H1 (cell line): ENCODE measurements at regions not wholly inside any gene's neighbourhood (a gene's known extent, or its start where the extent isn't known, plus 50 kb on each side); places are given as distances from the start of the nearest gene placed in this dataset.

Experiments
- CTCF ChIA-PET: fragments of 300-600 bp; sonication (Branson Sonifier 250); formaldehyde crosslinking; loops from one replicate; lab custom pipeline; 2021; ENCODE audit not compliant: partially characterized antibody; lab: Charles Lee
- POLR2A ChIA-PET: fragments of 300-600 bp; sonication (Branson Sonifier 250); formaldehyde crosslinking; loops from one replicate; lab custom pipeline; 2021; ENCODE audit warnings: inconsistent platforms; ENCODE audit not compliant: partially characterized antibody; lab: Charles Lee
- DNase-seq, 2 experiments: peaks; one replicate each; pipeline versions ENCODE4 v3.0.0 to v3.0.0-alpha.2; 2010 to 2022; ENCODE audit warnings: low spot score in 2 of 2, low read depth in 1 of 2, mixed read lengths in 1 of 2
- FAIRE-seq: peaks from 2 replicates; lab custom pipeline; 2011; peaks lifted over from hg19 to GRCh38; lab: Jason Lieb, UNC
- H2AFZ ChIP-seq: 2 replicates; pipeline ENCODE4 v1.8.1; 2012; ENCODE audit warnings: low read length, inconsistent platforms
- H2AK5ac ChIP-seq: 2 replicates; pipeline ENCODE4 v1.6.1; 2013; ENCODE audit warnings: low read depth, low read length
- H2BK120ac ChIP-seq: replicated peaks from 2 replicates; pipeline ENCODE3; 2013; ENCODE audit warnings: low read depth, low read length, inconsistent platforms
- H2BK12ac ChIP-seq: 2 replicates; pipeline ENCODE4 v1.6.1; 2013; ENCODE audit warnings: low read depth, low read length
- H2BK15ac ChIP-seq: 2 replicates; pipeline ENCODE4 v1.6.1; 2013; ENCODE audit warnings: low read length
- H2BK20ac ChIP-seq: 2 replicates; pipeline ENCODE4 v1.6.1; 2013; ENCODE audit warnings: low read length
- H2BK5ac ChIP-seq: 2 replicates; pipeline ENCODE4 v1.6.1; 2013; ENCODE audit warnings: low read depth, low read length
- H3K14ac ChIP-seq: 2 replicates; pipeline ENCODE4 v1.6.1; 2013; ENCODE audit warnings: inconsistent platforms; ENCODE audit not compliant: insufficient read length
- H3K18ac ChIP-seq: 2 replicates; pipeline ENCODE4 v1.6.1; 2013; ENCODE audit warnings: low read length; ENCODE audit errors: extremely low read depth
- H3K23ac ChIP-seq: 2 replicates; pipeline ENCODE4 v1.6.1; 2013; ENCODE audit warnings: inconsistent platforms; ENCODE audit not compliant: insufficient read length
- H3K23me2 ChIP-seq: 2 replicates; pipeline ENCODE4 v1.6.1; 2013; ENCODE audit warnings: low read depth, low read length
- H3K27ac ChIP-seq: 2 replicates; pipeline ENCODE4 v1.6.1; 2011; ENCODE audit warnings: low read depth, low read length, inconsistent platforms
- H3K27me3 ChIP-seq, 4 experiments: replicated peaks in 1 of 4; 1 replicate in 1 of 4; 2 replicates in 3 of 4; pipeline versions ENCODE4 v1.6.1 to v1.8.1; 2011 to 2013; ENCODE audit warnings: low read length in 3 of 4, mild to moderate bottlenecking in 3 of 4, inconsistent platforms in 2 of 4, mixed read lengths in 2 of 4, moderate library complexity in 1 of 4; ENCODE audit not compliant: control insufficient read depth in 3 of 4, insufficient read depth in 3 of 4; ENCODE audit errors: extremely low read depth in 1 of 4
- H3K36me3 ChIP-seq, 4 experiments: 2 replicates each; pipeline versions ENCODE4 v1.6.1 to v1.8.1; 2011 to 2013; ENCODE audit warnings: mild to moderate bottlenecking in 4 of 4, low read length in 3 of 4, moderate library complexity in 2 of 4, control low read depth in 1 of 4, inconsistent platforms in 1 of 4; ENCODE audit not compliant: insufficient read depth in 4 of 4, control insufficient read depth in 2 of 4
- H3K4ac ChIP-seq: replicated peaks from 2 replicates; pipeline ENCODE3; 2013; ENCODE audit warnings: low read length, low read depth, mixed read lengths, inconsistent platforms; ENCODE audit not compliant: insufficient read length
- H3K4me1 ChIP-seq, 4 experiments: replicated peaks in 1 of 4; 1 replicate in 1 of 4; 2 replicates in 3 of 4; pipeline versions ENCODE4 v1.6.1 to v1.8.1; 2011 to 2013; ENCODE audit warnings: low read length in 3 of 4, inconsistent platforms in 2 of 4, mixed read lengths in 1 of 4; ENCODE audit not compliant: insufficient read depth in 4 of 4, control insufficient read depth in 3 of 4
- H3K4me2 ChIP-seq, 2 experiments: 2 replicates each; pipeline versions ENCODE4 v1.6.1 to v1.8.1; 2011 to 2013; ENCODE audit warnings: low read depth in 2 of 2, low read length in 2 of 2, control low read depth in 1 of 2, inconsistent platforms in 1 of 2, mild to moderate bottlenecking in 1 of 2; ENCODE audit not compliant: insufficient read depth in 1 of 2
- H3K4me3 ChIP-seq, 4 experiments: fragments of 200-600, 300-600 bp in 1 of 4; sonication (generic), shearing (Covaris generic), sonication (Bioruptor Twin) in 1 of 4; 2 replicates each; pipeline versions ENCODE4 v1.5.1 to v1.8.1; 2011 to 2016; ENCODE audit warnings: low read length in 4 of 4, low read depth in 3 of 4, control low read depth in 2 of 4, inconsistent platforms in 2 of 4, mild to moderate bottlenecking in 2 of 4, mixed read lengths in 1 of 4, moderate library complexity in 1 of 4; ENCODE audit not compliant: insufficient read depth in 2 of 4; ENCODE audit errors: extremely low read depth in 1 of 4
- H3K56ac ChIP-seq: replicated peaks from 2 replicates; pipeline ENCODE3; 2013; ENCODE audit warnings: low read depth, mild to moderate bottlenecking, mixed read lengths, low read length, inconsistent platforms; ENCODE audit not compliant: insufficient read length
- H3K79me1 ChIP-seq: 2 replicates; pipeline ENCODE4 v1.6.1; 2013; ENCODE audit warnings: low read depth, low read length, control low read depth
- H3K79me2 ChIP-seq, 2 experiments: 2 replicates each; pipeline versions ENCODE4 v1.6.1 to v1.8.1; 2012 to 2013; ENCODE audit warnings: low read length in 2 of 2, mild to moderate bottlenecking in 2 of 2, inconsistent platforms in 1 of 2; ENCODE audit not compliant: insufficient read depth in 2 of 2, control insufficient read depth in 1 of 2
- H3K9ac ChIP-seq, 4 experiments: replicated peaks in 1 of 4; 1 replicate in 1 of 4; 2 replicates in 3 of 4; pipeline versions ENCODE4 v1.6.1 to v1.8.1; 2011 to 2013; ENCODE audit warnings: low read depth in 3 of 4, low read length in 3 of 4, control low read depth in 2 of 4, mild to moderate bottlenecking in 2 of 4, moderate library complexity in 2 of 4, inconsistent platforms in 1 of 4; ENCODE audit errors: extremely low read depth in 1 of 4
- H3K9me3 ChIP-seq, 2 experiments: 2 replicates each; pipeline versions ENCODE4 v1.6.1 to v1.8.1; 2012 to 2013; ENCODE audit warnings: mild to moderate bottlenecking in 2 of 2, moderate library complexity in 2 of 2, control low read depth in 1 of 2, inconsistent platforms in 1 of 2, low read depth in 1 of 2, low read length in 1 of 2, mixed read lengths in 1 of 2; ENCODE audit not compliant: insufficient read depth in 2 of 2
- H4K20me1 ChIP-seq, 2 experiments: replicated peaks in 1 of 2; 2 replicates each; pipeline versions ENCODE3 to v1.8.1; 2011 to 2013; ENCODE audit warnings: inconsistent platforms in 2 of 2, low read length in 2 of 2, mild to moderate bottlenecking in 1 of 2; ENCODE audit not compliant: insufficient read depth in 2 of 2, control insufficient read depth in 1 of 2
- H4K5ac ChIP-seq: 2 replicates; pipeline ENCODE4 v1.6.1; 2013; ENCODE audit warnings: low read length, low read depth, mixed read lengths, inconsistent platforms; ENCODE audit not compliant: insufficient read length
- H4K8ac ChIP-seq: 2 replicates; pipeline ENCODE4 v1.8.0; 2013; ENCODE audit warnings: mild to moderate bottlenecking, moderate library complexity, low read length, inconsistent platforms; ENCODE audit not compliant: insufficient read depth; ENCODE audit errors: extremely low read depth
- H4K91ac ChIP-seq: replicated peaks from 2 replicates; pipeline ENCODE3; 2013; ENCODE audit warnings: low read length, mixed read lengths, inconsistent platforms; ENCODE audit not compliant: insufficient read length
- BCL11A ChIP-seq, 2 experiments: IDR thresholded peaks; one replicate each; pipeline ENCODE4 v1.6.1; 2011; ENCODE audit warnings: low read depth in 2 of 2, low read length in 2 of 2, mild to moderate bottlenecking in 2 of 2
- BRCA1 ChIP-seq: IDR thresholded peaks from 2 replicates; pipeline ENCODE4 v1.6.1; 2012; ENCODE audit warnings: low read depth, low read length, improper control_type of control experiment
- CHD2 ChIP-seq: IDR thresholded peaks from 2 replicates; pipeline ENCODE4 v1.6.1; 2012; ENCODE audit warnings: low read length, improper control_type of control experiment
- HDAC2 ChIP-seq, 2 experiments: fragments of 300-600 bp in 1 of 2; sonication (generic) in 1 of 2; IDR thresholded peaks; 2 replicates each; pipeline ENCODE4 v1.6.1; 2011 to 2012; ENCODE audit warnings: low read depth in 2 of 2, low read length in 2 of 2, mild to moderate bottlenecking in 2 of 2, moderate library complexity in 2 of 2, borderline replicate concordance in 1 of 2, inconsistent platforms in 1 of 2
- MAFK ChIP-seq: IDR thresholded peaks from 2 replicates; pipeline ENCODE4 v1.6.1; 2012; ENCODE audit warnings: low read depth, mild to moderate bottlenecking, improper control_type of control experiment, low read length
- POLR2AphosphoS5 ChIP-seq: IDR thresholded peaks from 2 replicates; pipeline ENCODE4 v1.6.1; 2011; ENCODE audit warnings: low read depth, low read length
- RBBP5 ChIP-seq: IDR thresholded peaks from 2 replicates; pipeline ENCODE4 v1.7.1; 2012; ENCODE audit warnings: low read depth, mild to moderate bottlenecking, inconsistent platforms, low read length, moderate library complexity, borderline replicate concordance
- RXRA ChIP-seq: IDR thresholded peaks from 2 replicates; pipeline ENCODE4 v1.6.1; 2011; ENCODE audit warnings: low read depth, mild to moderate bottlenecking, low read length, moderate library complexity; ENCODE audit not compliant: insufficient read depth
- SIN3A ChIP-seq, 2 experiments: IDR thresholded peaks in 1 of 2; conservative IDR thresholded peaks in 1 of 2; 2 replicates each; pipeline ENCODE4 v1.6.1; 2011 to 2012; ENCODE audit warnings: low read length in 2 of 2, improper control_type of control experiment in 1 of 2, low read depth in 1 of 2, mild to moderate bottlenecking in 1 of 2
- SIRT6 ChIP-seq: IDR thresholded peaks from one replicate; pipeline ENCODE4 v1.7.1; 2012; ENCODE audit warnings: low read length, inconsistent platforms
- SP4 ChIP-seq: IDR thresholded peaks from 2 replicates; pipeline ENCODE4 v1.6.1; 2012; ENCODE audit warnings: low read length, inconsistent platforms
- SUZ12 ChIP-seq: fragments of 200-600 bp; sonication (generic); IDR thresholded peaks from 2 replicates; pipeline ENCODE4 v1.6.1; 2012; ENCODE audit warnings: mild to moderate bottlenecking, inconsistent platforms, low read length, moderate library complexity, mixed read lengths
- TAF7 ChIP-seq: optimal IDR thresholded peaks from 2 replicates; pipeline ENCODE3; 2011; ENCODE audit warnings: low read depth, mild to moderate bottlenecking, inconsistent platforms, low read length, moderate library complexity, borderline replicate concordance
- TBP ChIP-seq: IDR thresholded peaks from 2 replicates; pipeline ENCODE4 v1.6.1; 2011; ENCODE audit warnings: low read depth, low read length, improper control_type of control experiment
- TEAD4 ChIP-seq: IDR thresholded peaks from 2 replicates; pipeline ENCODE4 v1.6.1; 2012; ENCODE audit warnings: low read depth, low read length, inconsistent platforms, mixed read lengths
- YY1 ChIP-seq: IDR thresholded peaks from 2 replicates; pipeline ENCODE4 v1.6.1; 2011; ENCODE audit warnings: low read depth, mild to moderate bottlenecking, low read length
- WGBS, 2 experiments: shearing (Covaris generic) in 1 of 2; methylation state at CpG; one replicate each; pipeline versions ENCODE4 v1.1.6 to v1.1.7; 2013 to 2015; ENCODE audit warnings: low lambda C conversion rate in 2 of 2, mixed read lengths in 2 of 2, inconsistent platforms in 1 of 2, low coverage in 1 of 2, missing lambda C conversion rate in 1 of 2; ENCODE audit not compliant: insufficient replicate concordance in 2 of 2, insufficient coverage in 1 of 2, insufficient read length in 1 of 2; ENCODE audit errors: extremely low coverage in 1 of 2, missing lambda C conversion rate in 1 of 2; 5-methylcytosine and 5-hydroxymethylcytosine counted together

- FAIRE-seq: no peak
- Histone ChIP-seq H3K23me2 (no peaks in the 10 kb centered on the region), H3K79me2 (no peaks in the 10 kb centered on the region), H3K79me1 (no peaks in the 10 kb centered on the region), H3K23ac (no peak overlapping the region), H2BK120ac (no peak overlapping the region), H2BK15ac (no peak overlapping the region), H4K91ac (no peak overlapping the region), H3K56ac (no peak overlapping the region), H4K8ac (no peak overlapping the region), H2BK20ac (no peak overlapping the region), H3K4ac (no peak overlapping the region), H3K4me3 (no peak overlapping the region), H2AFZ (no peak overlapping the region), H3K27ac (no peak overlapping the region), H3K18ac (no peak overlapping the region), H3K36me3 (no peaks in the 10 kb centered on the region), H2AK5ac (no peak overlapping the region), H3K27me3 (no peaks in the 10 kb centered on the region), H3K9ac (no peak overlapping the region), H4K5ac (no peak overlapping the region), H3K9me3 (peaks cover 9% of the 10 kb centered on the region in 2 experiments; a peak in 3 of 4 replicates), H3K14ac (no peak overlapping the region), H2BK5ac (no peak overlapping the region), H2BK12ac (no peak overlapping the region), H3K4me1 (no peaks in the 10 kb centered on the region), H4K20me1 (no peaks in the 10 kb centered on the region), H3K4me2 (no peak overlapping the region)
- WGBS, 2 experiments: 80% methylated on average over 1 of the region's 1 CpG; no CpG with 5 or more reads in 1 of the 2 experiments
- POLR2A ChIA-PET: no interaction called here
- DNase-seq: no peak
- CTCF ChIA-PET: interaction anchor here (0.6 to 1.0 kb wide), 2 partner anchors 15 to 1038 kb away, joined by 3 read pairs; no protein-coding TSS in a partner anchor
- TF ChIP-seq SP4 (no peak), BRCA1 (no peak), SUZ12 (no peak), TEAD4 (no peak), RBBP5 (no peak), SIN3A (conservative IDR thresholded peaks at IDR 0.05 in 1 of 2, IDR thresholded peaks at IDR 0.05 in 1 of 2; ENCODE audit: low read depth in 1 of 2, low read length in 2 of 2) (no peak), RXRA (no peak), CHD2 (no peak), YY1 (no peak), TAF7 (no peak), SIRT6 (no peak), BCL11A (IDR thresholded peaks at IDR 0.05; ENCODE audit: low read depth in 2 of 2, low read length in 2 of 2) (no peak), POLR2AphosphoS5 (no peak), MAFK (no peak), TBP (no peak), HDAC2 (IDR thresholded peaks at IDR 0.05; ENCODE audit: borderline replicate concordance in 1 of 2, low read depth in 2 of 2, low read length in 2 of 2) (no peak)
Measured at GRCh38 chr2:204042401-204042800, 105.8 kb downstream of the ICOS start.
